Heart right ventricle (tissue), 16 donors: ENCODE measurements at regions not wholly inside any gene's neighbourhood (a gene's known extent, or its start where the extent isn't known, plus 50 kb on each side); places are given as distances from the start of the nearest gene placed in this dataset.
A peak's percentile ranks its signal among the peaks of the same experiment; 100 is the strongest.

ENCODE experiments used
- ATAC-seq, 8 donors: fragments of 200-7000 bp; cut with Tn5 transposase; one replicate each; pipeline ENCODE4 v1.9.1; 2020; ENCODE audit warnings: mild to moderate bottlenecking in 8 of 8, moderate library complexity in 8 of 8, moderate number of reproducible peaks in 1 of 8
- DNase-seq, 2 donors: peaks; one replicate each; pipeline ENCODE4 v3.0.0-alpha.2; 2020
- H3K27ac ChIP-seq, 10 donors: fragments of 200-600 bp; sonication (generic) in 2 of 10; one replicate each; pipeline versions ENCODE4 v1.5.0 to v1.8.0; 2020 to 2022; ENCODE audit warnings: mild to moderate bottlenecking in 3 of 10
- H3K27me3 ChIP-seq, 7 donors: fragments of 200-600 bp; one replicate each; pipeline ENCODE4 v1.8.0; 2021 to 2022; ENCODE audit warnings: mild to moderate bottlenecking in 2 of 7
- H3K36me3 ChIP-seq, 9 donors: fragments of 200-600 bp; sonication (generic) in 1 of 9; one replicate each; pipeline versions ENCODE4 v1.5.0 to v1.8.0; 2020 to 2022; ENCODE audit warnings: mild to moderate bottlenecking in 2 of 9
- H3K4me1 ChIP-seq, 9 donors: fragments of 200-600 bp; sonication (generic) in 1 of 9; one replicate each; pipeline versions ENCODE4 v1.5.0 to v1.8.0; 2020 to 2022; ENCODE audit warnings: mild to moderate bottlenecking in 4 of 9
- H3K4me3 ChIP-seq, 10 donors: fragments of 200-600 bp; sonication (generic) in 2 of 10; one replicate each; pipeline versions ENCODE4 v1.5.0 to v1.8.0; 2020 to 2022; ENCODE audit warnings: mild to moderate bottlenecking in 7 of 10, moderate library complexity in 2 of 10
- H3K9me3 ChIP-seq, 11 donors: fragments of 200-600 bp in 10 of 11; sonication (generic) in 2 of 11; one replicate each; pipeline versions ENCODE4 v1.5.0 to v1.8.0; 2013 to 2022; ENCODE audit warnings: mild to moderate bottlenecking in 2 of 11, control low read depth in 1 of 11, moderate library complexity in 1 of 11
- CTCF ChIP-seq, 9 donors: fragments of 200-600 bp; sonication (generic) in 2 of 9; IDR thresholded peaks; one replicate each; pipeline versions ENCODE4 v1.5.0 to v1.8.0; 2021 to 2022; ENCODE audit warnings: antibody characterized with exemption in 9 of 9, mild to moderate bottlenecking in 5 of 9, moderate library complexity in 1 of 9
- WGBS, 2 donors: extraction: QIAGEN DNeasy Blood & Tissue Kit; methylation state at CpG; one replicate each; pipeline ENCODE4 v1.1.7; 2013; ENCODE audit warnings: inconsistent platforms in 1 of 2; 5-methylcytosine and 5-hydroxymethylcytosine counted together
- intact Hi-C, 10 donors: fragments of 100-400 bp; cut with DNase I; formaldehyde crosslinking; loops; one replicate each; pipeline versions ENCODE4 v1.11.1 to v1.14.2; 2022
- donor health status: Arrhythmogenic right ventricular cardiomyopathy.
- donor health status: ischemic (EF 13 %, LVEDD 7.1; RV severe dilation, severe dysfunction).
- donor health status: healthy with polysubstance abuse.
- donor health status: DM: no; HTN: yes; CAD: no.
- donor health status: DM: no; HTN: no; CAD: no.
- donor health status: ischemic (EF 25% LVEDD 6.9; RV normal size, moderate dysfunction).
- donor health status: ischemic (EF 25% LVEDD 5.7; RV mildly dilated, moderate dysfunction).
- donor health status: healthy.
- donor health status: DM: yes; HTN: yes; CAD: no.
- donor health status: Ischemic cardiomyopathy.
- donor health status: ischemic (EF 35%, LVEDD 5.7; RV mildly dilated, moderate dysfunction).
- donor health status: nonischemic (EF 11% LVEDD 7.7; RV severe dilation, severe dysfunction).
- donor health status: DM: yes; HTN: yes; CAD: no.
- donor health status: PGD.
- donor health status: ischemic (EF 29% LVEDD 5.4; RV normal size, mild dysfunction).
- donor health status: nonischemic (EF 23%, LVEDD 6.1; RV moderate dilation, normal function).

GRCh38 chr7:69515495-69516212 lies 82.6 kb upstream of the AUTS2 start:
- no peak overlapping the region for H3K4me3 ChIP-seq
- 45 to 55% methylated on average over 6 of the region's 6 CpGs for WGBS, 2 donors
- no peaks in the 10 kb centered on the region for H3K36me3 ChIP-seq
- no peaks in the 10 kb centered on the region for H3K9me3 ChIP-seq
- DNase-seq = no peak
- ATAC-seq = peak in 1 of 8 donors; percentile 7
- H3K4me1 ChIP-seq = peaks cover 0 to 14% (median 0%) of the 10 kb centered on the region in 9 donors
- H3K27me3 ChIP-seq = no peaks in the 10 kb centered on the region
- peak overlapping the region in 5 of 10 donors; percentile 8 to 46 (median 27) for H3K27ac ChIP-seq
- no peak for TF ChIP-seq CTCF (IDR thresholded peaks at IDR 0.05)
- intact Hi-C loops = loop anchor here in 1 of 10 donors (2.0 kb wide), 1 partner anchor 57 kb away; no protein-coding TSS in a partner anchor

- Histone ChIP-seq H3K4me3 (no peak overlapping the region), H3K9me3 (no peaks in the 10 kb centered on the region), H3K36me3 (no peaks in the 10 kb centered on the region), H3K27ac (peak overlapping the region in 4 of 10 donors; percentile 8 to 46 (median 32)), H3K27me3 (no peaks in the 10 kb centered on the region), H3K4me1 (peaks cover 0 to 14% (median 0%) of the 10 kb centered on the region in 9 donors)
- intact Hi-C loops = loop anchor here in 1 of 10 donors (2.0 kb wide), 1 partner anchor 58 kb away; no protein-coding TSS in a partner anchor
- peak; percentile 31 to 34 for DNase-seq
- TF ChIP-seq CTCF (IDR thresholded peaks at IDR 0.05) = no peak
- WGBS, 2 donors = 58% methylated on average over 9 of the region's 9 CpGs
- peak; percentile 63 to 90 (median 81) for ATAC-seq
Observed at GRCh38 chr7:69516238-69516820, 81.9 kb upstream of the AUTS2 start.

GRCh38 chr7:69517985-69518704 lies 80.1 kb upstream of the AUTS2 start:
- no peaks in the 10 kb centered on the region for H3K27me3 ChIP-seq
- no peak overlapping the region for H3K4me3 ChIP-seq
- TF ChIP-seq CTCF (IDR thresholded peaks at IDR 0.05) = no peak
- H3K27ac ChIP-seq = no peak overlapping the region
- no peaks in the 10 kb centered on the region for H3K36me3 ChIP-seq
- DNase-seq (no peak), ATAC-seq (no peak)
- H3K9me3 ChIP-seq = no peaks in the 10 kb centered on the region
- 81 to 82% methylated on average over 14 of the region's 14 CpGs for WGBS, 2 donors
- peaks cover 0 to 14% (median 0%) of the 10 kb centered on the region in 9 donors for H3K4me1 ChIP-seq
- intact Hi-C loops = loop anchor here in 1 of 10 donors (2.0 kb wide), 1 partner anchor 59 kb away; no protein-coding TSS in a partner anchor

GRCh38 chr7:69518705-69519077 lies 79.6 kb upstream of the AUTS2 start:
- Histone ChIP-seq H3K36me3 (no peaks in the 10 kb centered on the region), H3K27me3 (no peaks in the 10 kb centered on the region), H3K27ac (no peak overlapping the region), H3K9me3 (no peaks in the 10 kb centered on the region), H3K4me3 (no peak overlapping the region), H3K4me1 (peaks cover 0 to 14% (median 0%) of the 10 kb centered on the region in 9 donors)
- WGBS, 2 donors = 65 to 79% methylated on average over 4 of the region's 4 CpGs
- no peak for DNase-seq
- no peak for ATAC-seq
- TF ChIP-seq CTCF (IDR thresholded peaks at IDR 0.05) = no peak
- intact Hi-C loops = no loop called here
